NT2/D1 (cell line): ENCODE measurements at regions not wholly inside any gene's neighbourhood (a gene's known extent, or its start where the extent isn't known, plus 50 kb on each side); places are given as distances from the start of the nearest gene placed in this dataset.

ENCODE experiments used
- DNase-seq: peaks from one replicate; pipeline ENCODE4 v3.0.0-alpha.2; 2011; ENCODE audit warnings: low read depth, low spot score
- H3K27me3 ChIP-seq: 2 replicates; pipeline ENCODE4 v1.6.0; 2011; ENCODE audit warnings: mild to moderate bottlenecking; ENCODE audit not compliant: insufficient read length, insufficient read depth
- H3K36me3 ChIP-seq: 2 replicates; pipeline ENCODE4 v1.6.1; 2011; ENCODE audit warnings: mild to moderate bottlenecking, low read length, mixed read lengths; ENCODE audit not compliant: insufficient read depth, insufficient read length
- H3K4me1 ChIP-seq: 2 replicates; pipeline ENCODE4 v1.5.1; 2011; ENCODE audit not compliant: insufficient read depth, insufficient read length
- H3K4me3 ChIP-seq: 2 replicates; pipeline ENCODE4 v1.5.1; 2011; ENCODE audit warnings: low read depth; ENCODE audit not compliant: insufficient read length
- H3K9ac ChIP-seq: 2 replicates; pipeline ENCODE4 v1.6.0; 2011; ENCODE audit warnings: low read depth; ENCODE audit not compliant: insufficient read length
- H3K9me3 ChIP-seq: 2 replicates; pipeline ENCODE4 v1.5.1; 2011; ENCODE audit warnings: mild to moderate bottlenecking, low read length; ENCODE audit not compliant: insufficient read depth
- SUZ12 ChIP-seq: IDR thresholded peaks from 2 replicates; pipeline ENCODE4 v1.6.1; 2011; ENCODE audit not compliant: insufficient read length, insufficient read depth; ENCODE audit errors: extremely low read depth
- YY1 ChIP-seq: IDR thresholded peaks from 2 replicates; pipeline ENCODE4 v1.6.1; 2011; ENCODE audit not compliant: insufficient read length, insufficient read depth
- ZNF274 ChIP-seq: IDR thresholded peaks from 2 replicates; pipeline ENCODE4 v1.6.1; 2011; ENCODE audit warnings: mild to moderate bottlenecking, low read depth, low read length

GRCh38 chr3:161800985-161801559 lies 304.5 kb downstream of the OTOL1 start:
- H3K9me3 ChIP-seq = peaks cover 18% of the 10 kb centered on the region; the same call in 1 of the 2 replicates

GRCh38 chr3:161818106-161818505 lies 321.5 kb downstream of the OTOL1 start:
- DNase-seq = no peak
- H3K9me3 ChIP-seq = no peaks in the 10 kb centered on the region
- H3K36me3 ChIP-seq = no peaks in the 10 kb centered on the region
- no peaks in the 10 kb centered on the region for H3K27me3 ChIP-seq
- no peak overlapping the region for H3K9ac ChIP-seq
- TF ChIP-seq ZNF274 = no peak
- no peak for TF ChIP-seq SUZ12
- no peak for TF ChIP-seq YY1
- H3K4me3 ChIP-seq = no peak overlapping the region
- no peaks in the 10 kb centered on the region for H3K4me1 ChIP-seq

More at GRCh38 chr3:161800985-161801559, 304.5 kb downstream of the OTOL1 start:
- TF ChIP-seq SUZ12 = no peak
- TF ChIP-seq ZNF274 = no peak
- TF ChIP-seq YY1 = no peak
- Histone ChIP-seq H3K4me1 (no peaks in the 10 kb centered on the region), H3K27me3 (no peaks in the 10 kb centered on the region), H3K9ac (no peak overlapping the region), H3K36me3 (no peaks in the 10 kb centered on the region), H3K4me3 (no peak overlapping the region)
- peak; percentile 20 for DNase-seq

GRCh38 chr3:161821591-161821990 lies 325.0 kb downstream of the OTOL1 start:
- Histone ChIP-seq H3K4me1 (no peaks in the 10 kb centered on the region), H3K9me3 (no peaks in the 10 kb centered on the region), H3K36me3 (no peaks in the 10 kb centered on the region), H3K9ac (no peak overlapping the region), H3K4me3 (no peak overlapping the region), H3K27me3 (no peaks in the 10 kb centered on the region)
- TF ChIP-seq SUZ12 (no peak), YY1 (no peak), ZNF274 (no peak)
- DNase-seq = no peak

GRCh38 chr3:161822291-161822690 lies 325.7 kb downstream of the OTOL1 start:
- H3K9ac ChIP-seq = no peak overlapping the region
- no peak overlapping the region for H3K4me3 ChIP-seq
- no peaks in the 10 kb centered on the region for H3K36me3 ChIP-seq
- TF ChIP-seq YY1 = no peak
- TF ChIP-seq SUZ12 = no peak
- no peak for TF ChIP-seq ZNF274
- DNase-seq = no peak
- H3K27me3 ChIP-seq = no peaks in the 10 kb centered on the region
- no peaks in the 10 kb centered on the region for H3K4me1 ChIP-seq
- no peaks in the 10 kb centered on the region for H3K9me3 ChIP-seq

GRCh38 chr3:161823910-161824309 lies 327.3 kb downstream of the OTOL1 start:
- no peaks in the 10 kb centered on the region for H3K36me3 ChIP-seq
- no peaks in the 10 kb centered on the region for H3K9me3 ChIP-seq
- no peaks in the 10 kb centered on the region for H3K27me3 ChIP-seq
- TF ChIP-seq ZNF274 (no peak), SUZ12 (no peak), YY1 (no peak)
- H3K9ac ChIP-seq = no peak overlapping the region
- no peak for DNase-seq
- H3K4me3 ChIP-seq = no peak overlapping the region
- no peaks in the 10 kb centered on the region for H3K4me1 ChIP-seq

GRCh38 chr3:161838021-161838420 lies 341.4 kb downstream of the OTOL1 start:
- DNase-seq = no peak
- no peaks in the 10 kb centered on the region for H3K27me3 ChIP-seq
- H3K4me1 ChIP-seq = no peaks in the 10 kb centered on the region
- H3K9ac ChIP-seq = no peak overlapping the region
- peaks cover 1% of the 10 kb centered on the region for H3K9me3 ChIP-seq
- no peak overlapping the region for H3K4me3 ChIP-seq
- TF ChIP-seq YY1 (no peak), ZNF274 (no peak), SUZ12 (no peak)
- no peaks in the 10 kb centered on the region for H3K36me3 ChIP-seq

- Histone ChIP-seq H3K9me3 (no peaks in the 10 kb centered on the region), H3K36me3 (no peaks in the 10 kb centered on the region), H3K9ac (no peak overlapping the region), H3K4me1 (no peaks in the 10 kb centered on the region), H3K27me3 (no peaks in the 10 kb centered on the region), H3K4me3 (no peak overlapping the region)
- TF ChIP-seq YY1 = no peak
- no peak for TF ChIP-seq SUZ12
- TF ChIP-seq ZNF274 = no peak
- no peak for DNase-seq
Observed at GRCh38 chr3:161848376-161848775, 351.8 kb downstream of the OTOL1 start.
